OCI-LY3 (cell line): ENCODE measurements at regions not wholly inside any gene's neighbourhood (a gene's known extent, or its start where the extent isn't known, plus 50 kb on each side); places are given as distances from the start of the nearest gene placed in this dataset.

ENCODE experiments used
- CTCF ChIP-seq: fragments of 200-600, 300-600 bp; sonication (generic); IDR thresholded peaks from 2 replicates; pipeline ENCODE4 v1.5.1; 2014; ENCODE audit warnings: antibody characterized with exemption, low read length, low read depth
- EZH2phosphoT487 ChIP-seq: fragments of 200-600 bp; shearing (Covaris generic); IDR thresholded peaks from 2 replicates; pipeline ENCODE4 v1.6.1; 2018; ENCODE audit warnings: antibody characterized with exemption, mixed run types, low read depth

DNA sequence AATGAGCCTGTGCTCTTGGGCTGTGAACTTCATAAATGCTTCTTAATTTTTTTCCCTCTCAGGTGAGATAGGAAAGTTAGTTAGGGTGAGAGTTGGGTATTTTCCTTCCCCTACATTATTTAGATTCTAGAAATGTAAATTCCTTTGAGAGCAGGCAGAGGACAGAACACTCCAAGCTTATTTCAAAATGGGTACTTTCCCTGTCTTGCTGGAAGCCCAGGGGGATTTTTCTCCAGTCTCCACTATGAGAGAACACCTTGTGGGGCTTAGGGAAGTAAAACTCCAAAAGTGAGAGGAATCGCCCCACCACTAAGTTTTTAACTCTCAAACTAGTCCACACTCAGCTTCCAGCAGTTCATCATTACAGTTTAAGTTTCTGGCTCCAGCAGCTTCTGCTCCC lies 253.2 kb upstream of the CTAGE1 start:
- TF ChIP-seq CTCF, result no peak
- no peak for TF ChIP-seq EZH2phosphoT487
